ENCODE measurements at regions not wholly inside any gene's neighbourhood (a gene's known extent, or its start where the extent isn't known, plus 50 kb on each side); places are given as distances from the start of the nearest gene placed in this dataset.
"Not testable (repeated sequence)": the region's sequence is repeated elsewhere in the genome, so short reads cannot be mapped to it uniquely, and the experiment has no call there.

DNA sequence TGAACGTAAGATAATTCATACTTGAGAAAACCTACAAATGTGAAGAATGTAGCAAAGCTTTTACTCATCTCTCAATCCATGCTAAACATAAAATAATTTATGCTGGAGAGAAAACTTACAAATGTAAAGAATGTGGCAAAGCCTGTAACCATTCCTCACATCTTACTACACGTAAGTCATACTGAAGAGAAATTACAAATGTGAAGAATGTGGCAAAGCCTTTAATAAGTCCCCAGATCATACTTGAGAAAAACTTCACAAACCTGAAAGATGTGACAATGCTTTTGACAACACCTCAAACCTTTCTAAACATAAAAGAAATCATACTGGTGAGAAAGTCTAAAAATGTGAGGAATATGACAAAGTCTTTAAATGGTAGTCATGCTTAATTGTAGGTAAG, 89.4 kb downstream of the ZNF675 start:
- DNase-seq (ENCODE audit: low read depth): no peak

- DNase-seq (ENCODE audit: low read depth): no peak
Measured at GRCh38 chr19:23596872-23597271, 90.1 kb downstream of the ZNF675 start.

- DNase-seq (ENCODE audit: low read depth): not testable (repeated sequence)
Measured at GRCh38 chr19:23594311-23594710, 92.7 kb downstream of the ZNF675 start.

GRCh38 chr19:23587546-23587945, 99.5 kb downstream of the ZNF675 start:
- DNase-seq (ENCODE audit: low read depth): no peak

- no peak for DNase-seq (ENCODE audit: low read depth)
Measured at GRCh38 chr19:23577501-23577900, 109.5 kb downstream of the ZNF675 start.

GRCh38 chr19:23571175-23571574, 115.8 kb downstream of the ZNF675 start:
- DNase-seq (ENCODE audit: low read depth): no peak

GRCh38 chr19:23568116-23568515, 118.9 kb downstream of the ZNF675 start:
- DNase-seq (ENCODE audit: low read depth): not testable (repeated sequence)

- no peak for DNase-seq (ENCODE audit: low read depth)
Measured at GRCh38 chr19:23565256-23565655, 121.8 kb downstream of the ZNF675 start.

GRCh38 chr19:23563326-23563725, 123.7 kb downstream of the ZNF675 start:
- DNase-seq (ENCODE audit: low read depth): no peak

- DNase-seq (ENCODE audit: low read depth): no peak
Measured at GRCh38 chr19:23561341-23561740, 125.7 kb downstream of the ZNF675 start.

GRCh38 chr19:23560051-23560450, 127.0 kb downstream of the ZNF675 start:
- no peak for DNase-seq (ENCODE audit: low read depth)

GRCh38 chr19:23558541-23558940, 128.5 kb downstream of the ZNF675 start:
- DNase-seq (ENCODE audit: low read depth): no peak

- no peak for DNase-seq (ENCODE audit: low read depth)
Measured at GRCh38 chr19:23557381-23557780, 129.6 kb downstream of the ZNF675 start.

DNA sequence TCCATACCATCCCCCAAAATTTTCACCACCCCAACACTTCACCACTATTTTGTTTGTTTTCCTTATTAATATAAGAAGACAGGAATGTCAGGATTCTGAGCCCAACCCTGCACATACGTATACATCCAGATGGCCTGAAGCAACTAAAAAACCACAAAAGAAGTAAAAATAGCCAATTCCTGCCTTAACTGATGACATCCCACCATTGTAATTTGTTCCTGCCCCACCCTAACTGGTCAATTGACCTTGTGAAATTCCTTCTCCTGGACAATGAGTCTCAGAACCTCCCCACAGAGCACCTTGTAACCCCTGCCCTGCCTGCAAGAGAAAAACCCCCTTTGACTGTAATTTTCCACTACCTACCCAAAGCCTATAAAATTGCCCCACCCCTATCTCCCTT, 132.5 kb downstream of the ZNF675 start:
- DNase-seq (ENCODE audit: low read depth): no peak

DNA sequence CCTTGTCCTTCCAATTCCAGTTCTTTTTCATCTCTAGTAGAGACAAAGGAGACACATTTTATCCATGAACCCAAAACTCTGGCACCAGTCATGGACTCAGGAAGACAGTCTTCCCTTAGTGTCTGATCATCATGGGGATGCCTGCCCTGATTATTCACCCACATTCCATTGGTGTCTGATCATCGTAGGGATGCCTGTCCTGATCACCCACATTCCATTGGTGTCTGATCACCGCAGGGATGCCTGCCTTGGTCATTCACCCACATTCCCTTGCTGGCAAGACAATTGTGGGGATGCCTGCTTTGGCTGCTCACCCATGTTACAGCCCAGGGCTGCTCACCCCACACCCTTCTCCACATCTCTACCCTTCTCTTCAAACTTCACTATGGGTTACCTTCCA, 136.9 kb downstream of the ZNF675 start:
- peak; percentile 23 for DNase-seq (ENCODE audit: low read depth)

- DNase-seq (ENCODE audit: low read depth): no peak
Measured at GRCh38 chr19:23547816-23548430, 139.1 kb downstream of the ZNF675 start.

DNA sequence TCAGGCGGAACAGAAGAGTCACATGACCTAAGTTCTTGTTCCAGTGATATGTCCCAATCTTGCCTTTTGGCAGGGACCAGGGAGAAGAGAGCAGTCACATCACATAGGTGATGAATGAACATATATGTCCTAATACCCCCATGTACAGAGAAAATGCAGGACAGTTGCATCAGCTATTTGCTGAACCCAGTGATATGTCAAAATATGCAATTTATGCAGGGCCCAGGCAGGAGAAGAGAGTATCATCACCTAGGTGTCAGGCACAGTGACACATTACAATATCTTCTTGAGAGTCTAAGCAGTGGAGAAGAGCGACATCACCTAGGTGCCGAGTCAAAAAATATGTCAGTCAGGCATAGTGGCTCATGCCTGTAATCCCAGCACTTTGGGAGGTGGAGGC, 139.9 kb downstream of the ZNF675 start:
- no peak for DNase-seq (ENCODE audit: low read depth)

DNA sequence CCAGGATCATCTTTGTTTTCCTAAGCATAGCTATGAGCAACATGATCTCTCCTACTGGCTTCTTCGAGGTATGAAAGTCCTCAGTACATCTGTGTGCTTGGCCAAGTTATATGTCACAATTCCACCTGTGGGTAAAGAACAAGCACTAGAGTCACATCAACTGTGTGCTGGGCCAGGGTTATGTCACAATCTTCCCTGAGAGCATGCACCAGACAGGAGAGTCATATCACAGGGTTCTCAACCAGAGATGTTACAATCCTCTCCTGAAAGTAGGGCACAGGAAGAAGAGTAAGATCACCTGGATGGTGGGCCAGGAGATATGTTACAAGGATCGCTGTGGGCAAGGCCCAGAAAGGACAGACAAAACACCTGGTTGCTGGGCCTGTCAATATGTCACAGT, 143.7 kb downstream of the ZNF675 start:
- DNase-seq (ENCODE audit: low read depth): no peak

DNA sequence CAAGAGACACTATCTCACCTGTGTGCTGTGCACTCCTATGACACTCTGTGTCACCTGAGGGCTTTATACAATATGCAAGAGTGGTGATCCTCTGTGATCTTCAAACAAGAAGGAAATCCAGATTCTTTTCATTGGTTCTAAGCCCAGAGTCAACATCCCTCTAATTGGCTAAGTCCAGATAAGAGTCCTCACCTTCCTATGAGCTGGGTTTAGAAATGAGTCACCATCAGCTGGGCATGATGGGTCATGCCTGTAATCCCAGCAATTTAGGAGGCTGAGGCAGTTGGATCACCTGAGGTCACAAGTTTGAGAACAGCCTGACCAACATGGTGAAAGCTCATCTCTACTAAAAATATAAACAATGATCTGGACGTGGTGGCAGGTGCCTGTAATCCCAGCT, 144.4 kb downstream of the ZNF675 start:
- no peak for DNase-seq (ENCODE audit: low read depth)

DNA sequence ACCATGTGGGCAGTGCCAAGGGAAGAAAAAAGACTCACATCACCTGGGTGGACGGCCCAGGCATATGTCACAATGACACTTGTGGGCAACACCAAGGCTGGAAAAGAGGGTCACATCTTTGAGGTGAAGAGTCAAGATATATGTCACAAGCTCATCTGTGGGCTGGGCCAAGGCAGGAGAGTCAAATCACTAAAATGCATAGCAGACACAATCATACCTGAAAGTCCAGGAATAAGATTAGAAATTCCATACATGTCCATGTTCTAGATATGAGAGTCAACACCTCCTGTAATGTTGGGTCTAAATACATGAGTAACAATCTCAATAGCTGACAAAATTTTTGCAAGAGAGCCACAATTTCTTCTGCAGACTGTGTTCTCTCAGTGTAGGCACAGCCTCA, 145.0 kb downstream of the ZNF675 start:
- no peak for DNase-seq (ENCODE audit: low read depth)

GRCh38 chr19:23540180-23540579, 144.9 kb upstream of the ZNF91 start:
- not testable (repeated sequence) for DNase-seq (ENCODE audit: low read depth)

- no peak for DNase-seq (ENCODE audit: low read depth)
Measured at GRCh38 chr19:23539499-23539898, 144.2 kb upstream of the ZNF91 start.

DNA sequence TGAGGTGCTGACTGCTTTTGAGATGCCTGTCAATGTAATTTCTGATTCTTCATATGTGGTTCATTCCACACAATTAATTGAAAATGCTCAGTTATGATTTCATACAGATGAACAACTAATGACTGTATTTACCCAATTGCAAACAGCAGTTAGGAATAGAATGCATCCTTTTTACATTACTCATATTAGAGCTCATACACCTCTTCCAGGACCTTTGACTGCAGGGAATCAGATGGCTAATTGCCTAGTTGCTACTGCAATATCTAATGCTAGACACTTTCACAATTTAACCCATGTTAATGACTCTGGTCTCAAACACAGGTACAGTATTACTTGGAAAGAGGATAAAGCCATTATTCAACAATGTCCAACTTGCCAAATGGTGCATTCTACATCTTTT, 141.9 kb upstream of the ZNF91 start:
- DNase-seq (ENCODE audit: low read depth): not testable (repeated sequence)

GRCh38 chr19:23536341-23536740, 141.1 kb upstream of the ZNF91 start:
- not testable (repeated sequence) for DNase-seq (ENCODE audit: low read depth)
